Aorta (tissue), 5 donors: ENCODE measurements at regions not wholly inside any gene's neighbourhood (a gene's known extent, or its start where the extent isn't known, plus 50 kb on each side); places are given as distances from the start of the nearest gene placed in this dataset.

Source experiments
- ATAC-seq: fragments of 200-7000 bp; cut with Tn5 transposase; one replicate; pipeline ENCODE4 v1.9.1; 2022; ENCODE audit warnings: moderate library complexity; ENCODE audit not compliant: low FRiP score
- DNase-seq, 2 donors: peaks; one replicate each; pipeline ENCODE4 v3.0.0-alpha.2; 2020
- H3K27ac ChIP-seq, 2 donors: one replicate each; pipeline ENCODE4 v1.5.1; 2013; ENCODE audit warnings: low read length in 2 of 2, mild to moderate bottlenecking in 2 of 2, moderate library complexity in 2 of 2, control low read depth in 1 of 2, inconsistent platforms in 1 of 2, low read depth in 1 of 2
- H3K27me3 ChIP-seq, 2 donors: one replicate each; pipeline ENCODE4 v1.6.1; 2013; ENCODE audit warnings: control low read depth in 1 of 2, low read length in 1 of 2, mild to moderate bottlenecking in 1 of 2, moderate library complexity in 1 of 2; ENCODE audit not compliant: insufficient read depth in 2 of 2, control insufficient read depth in 1 of 2
- H3K36me3 ChIP-seq, 2 donors: one replicate each; pipeline ENCODE4 v1.6.1; 2013; ENCODE audit warnings: control low read depth in 1 of 2, low read length in 1 of 2, mild to moderate bottlenecking in 1 of 2; ENCODE audit not compliant: insufficient read depth in 2 of 2, control insufficient read depth in 1 of 2
- H3K4me1 ChIP-seq, 2 donors: one replicate each; pipeline ENCODE4 v1.6.1; 2013; ENCODE audit warnings: low read length in 2 of 2, control low read depth in 1 of 2, mild to moderate bottlenecking in 1 of 2, moderate library complexity in 1 of 2; ENCODE audit not compliant: insufficient read depth in 2 of 2, control insufficient read depth in 1 of 2
- H3K4me3 ChIP-seq, 2 donors: one replicate each; pipeline ENCODE4 v1.5.1; 2013; ENCODE audit warnings: low read length in 2 of 2, control low read depth in 1 of 2, mild to moderate bottlenecking in 1 of 2
- H3K9me3 ChIP-seq: one replicate; pipeline ENCODE4 v1.6.1; 2013; ENCODE audit warnings: mild to moderate bottlenecking, low read length; ENCODE audit not compliant: control insufficient read depth
- WGBS, 2 donors: extraction: QIAGEN DNeasy Blood & Tissue Kit; methylation state at CpG; one replicate each; pipeline ENCODE4 v1.1.7; 2013; 5-methylcytosine and 5-hydroxymethylcytosine counted together
- intact Hi-C, 2 donors: fragments of 100-400 bp; cut with DNase I; formaldehyde crosslinking; loops; one replicate each; pipeline versions ENCODE4 v1.14.2 to v1.15.0; 2022
- donor health status: healthy with polysubstance abuse.
- donor health status: Bipolar disorder and iron deficiency.
- donor health status: DM: no; HTN: no; CAD: no.
- donor health status: DM: no; HTN: no; CAD: no.
- donor health status: DM: yes; HTN: yes; CAD: no.

DNA sequence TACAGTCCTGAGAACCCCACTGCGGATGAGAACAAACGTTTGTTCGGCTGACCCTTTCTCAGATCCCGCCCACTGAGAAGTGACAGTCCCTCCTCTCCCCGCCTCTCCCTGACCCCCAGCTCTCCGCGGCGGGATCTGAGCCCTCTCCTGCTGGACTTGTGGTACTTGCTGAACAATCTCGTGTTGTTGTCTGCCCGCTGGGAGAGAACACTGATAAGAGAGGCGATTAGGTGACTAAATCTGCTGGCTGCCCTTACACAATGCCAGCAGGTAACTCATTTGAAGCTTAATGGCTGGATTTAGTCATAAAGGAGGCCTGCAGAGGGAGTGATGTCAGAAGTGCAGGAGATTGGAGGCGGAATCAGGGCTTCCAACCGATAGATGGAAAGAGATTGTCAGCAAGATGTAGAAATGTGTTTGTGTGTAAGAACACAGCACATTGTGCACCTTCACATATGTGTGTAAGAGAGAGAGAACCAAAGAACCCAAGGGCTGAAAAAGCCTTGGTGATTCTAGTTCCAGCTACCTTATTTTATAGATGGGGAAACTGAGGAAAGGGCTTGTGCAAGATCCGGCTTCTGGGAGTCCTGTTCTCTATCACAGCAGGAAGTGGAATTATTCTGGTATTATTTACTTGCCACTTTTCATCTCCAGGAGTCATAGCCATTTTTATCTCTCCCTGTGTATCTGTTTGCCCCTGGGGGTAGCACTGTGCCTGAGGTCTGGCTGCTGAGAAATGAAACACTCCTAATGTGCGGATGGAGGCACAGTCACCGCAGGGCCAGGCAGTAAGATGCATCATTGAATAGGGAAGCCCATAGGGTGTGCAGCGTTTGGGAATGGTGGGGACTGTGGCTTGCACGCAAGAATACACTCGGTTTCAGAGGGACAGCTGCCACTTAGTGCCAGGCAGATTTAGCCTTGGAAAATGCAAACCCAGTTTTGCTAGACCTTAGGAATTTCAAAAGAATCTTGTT lies 203.7 kb upstream of the MSX2 start:
- no peak overlapping the region for H3K4me3 ChIP-seq
- H3K36me3 ChIP-seq = no peaks in the 10 kb centered on the region
- intact Hi-C loops = no loop called here
- H3K27ac ChIP-seq = no peak overlapping the region
- DNase-seq (no peak), ATAC-seq (no peak)
- WGBS, 2 donors = 48 to 58% methylated on average over 19 of the region's 19 CpGs
- H3K27me3 ChIP-seq = no peaks in the 10 kb centered on the region
- no peaks in the 10 kb centered on the region for H3K4me1 ChIP-seq
- H3K9me3 ChIP-seq = no peaks in the 10 kb centered on the region

DNA sequence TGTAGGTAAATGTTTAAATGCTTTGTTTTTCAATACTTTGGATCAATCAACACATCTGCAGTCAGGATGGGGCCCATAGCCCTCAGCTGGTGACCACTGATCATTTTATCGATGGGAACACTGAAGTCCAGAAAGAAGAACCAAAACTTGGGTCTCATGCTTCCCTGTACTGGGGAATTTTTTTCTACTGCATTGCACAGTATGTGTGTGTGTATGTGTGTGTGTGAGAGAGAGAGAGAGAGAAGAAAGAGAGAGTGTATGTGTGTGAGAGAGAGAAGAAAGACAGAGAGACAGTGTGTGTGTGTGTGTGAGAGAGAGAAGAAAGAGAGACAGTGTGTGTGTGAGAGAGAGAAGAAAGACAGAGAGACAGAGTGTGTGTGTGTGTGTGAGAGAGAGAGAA lies 202.9 kb upstream of the MSX2 start:
- Histone ChIP-seq H3K36me3 (no peaks in the 10 kb centered on the region), H3K27ac (no peak overlapping the region), H3K4me3 (no peak overlapping the region), H3K9me3 (no peaks in the 10 kb centered on the region), H3K27me3 (no peaks in the 10 kb centered on the region), H3K4me1 (no peaks in the 10 kb centered on the region)
- ATAC-seq = no peak
- intact Hi-C loops = no loop called here
- 79 to 85% methylated on average over 1 of the region's 1 CpG for WGBS, 2 donors
- no peak for DNase-seq

DNA sequence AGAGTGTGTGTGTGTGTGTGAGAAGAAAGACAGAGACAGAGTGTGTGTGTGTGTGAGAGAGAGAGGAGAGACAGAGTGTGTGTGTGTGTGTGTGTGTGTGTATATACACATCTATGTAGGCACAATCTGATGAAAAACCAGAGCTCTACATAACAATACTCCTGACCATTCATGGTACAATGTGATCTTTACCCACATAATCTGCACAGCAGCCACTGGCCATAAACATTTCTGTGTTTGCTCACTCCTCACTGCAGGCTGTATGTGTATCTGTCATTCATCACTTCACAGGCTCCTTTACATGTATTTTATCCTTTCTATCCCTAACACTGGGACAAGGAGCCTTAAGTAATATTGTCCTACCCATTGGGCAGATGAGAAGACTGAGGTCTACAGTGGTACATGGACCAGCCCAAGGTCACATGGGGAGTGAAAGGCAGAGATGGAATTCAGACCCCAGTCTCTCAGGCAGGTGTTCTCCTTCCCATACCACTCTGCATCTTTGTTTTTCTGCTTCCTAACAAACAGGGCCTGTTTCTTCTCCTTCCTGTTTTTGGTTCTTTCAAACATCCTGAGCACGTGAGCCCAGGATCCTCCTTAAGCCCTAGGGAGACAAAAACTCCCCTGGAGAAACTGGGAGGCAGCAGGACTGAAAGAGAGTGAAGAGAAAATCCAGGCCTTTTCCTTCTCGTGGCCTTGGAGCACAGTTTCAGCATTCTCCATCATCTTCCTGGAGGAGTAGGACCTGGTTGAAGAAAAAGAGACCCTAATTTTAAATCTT lies 201.7 kb upstream of the MSX2 start:
- Histone ChIP-seq H3K36me3 (no peaks in the 10 kb centered on the region), H3K27me3 (no peaks in the 10 kb centered on the region), H3K4me3 (no peak overlapping the region), H3K4me1 (no peaks in the 10 kb centered on the region), H3K9me3 (no peaks in the 10 kb centered on the region), H3K27ac (no peak overlapping the region)
- DNase-seq = no peak
- no peak for ATAC-seq
- WGBS, 2 donors = 59 to 70% methylated on average over 2 of the region's 2 CpGs
- intact Hi-C loops = no loop called here

DNA sequence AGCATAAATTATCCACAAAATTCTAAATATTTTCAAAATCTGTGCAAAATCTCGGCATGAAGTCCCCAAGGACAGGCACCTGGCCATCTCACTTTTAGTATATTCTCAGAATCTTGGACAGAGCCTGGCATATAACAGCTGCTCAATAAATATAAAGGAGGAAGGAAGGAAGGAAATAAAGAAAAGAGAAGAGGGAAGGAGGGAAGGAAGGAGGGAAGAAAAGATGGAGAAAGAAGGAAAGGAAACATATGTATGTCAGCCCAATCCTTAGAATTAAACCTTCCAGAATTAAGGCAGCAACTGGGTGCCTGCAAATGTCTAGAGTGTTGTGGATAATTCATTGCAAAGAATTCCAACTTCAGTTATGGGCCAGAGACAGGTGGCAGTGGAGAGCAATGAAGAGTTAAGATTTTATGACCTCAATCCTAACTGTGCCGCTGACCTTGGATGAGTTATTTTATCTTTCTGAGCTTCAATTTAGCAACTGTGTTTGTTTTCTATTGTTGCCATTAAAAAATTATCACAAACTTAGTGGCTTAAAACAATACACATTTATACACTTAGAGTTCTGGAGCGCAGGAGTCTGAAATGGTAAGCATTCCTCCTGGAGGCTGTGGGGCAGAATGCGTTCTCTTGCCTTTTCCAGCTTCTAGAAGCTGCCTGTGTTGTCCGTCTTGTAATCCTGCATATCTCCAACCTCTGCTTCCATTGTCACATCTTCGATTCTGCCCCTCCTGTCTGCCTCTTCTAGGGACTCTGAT lies 200.9 kb upstream of the MSX2 start:
- intact Hi-C loops = no loop called here
- ATAC-seq (no peak), DNase-seq (no peak)
- Histone ChIP-seq H3K4me1 (no peaks in the 10 kb centered on the region), H3K36me3 (no peaks in the 10 kb centered on the region), H3K27ac (no peak overlapping the region), H3K4me3 (no peak overlapping the region), H3K9me3 (no peaks in the 10 kb centered on the region), H3K27me3 (no peaks in the 10 kb centered on the region)
- 70 to 78% methylated on average over 6 of the region's 6 CpGs for WGBS, 2 donors

DNA sequence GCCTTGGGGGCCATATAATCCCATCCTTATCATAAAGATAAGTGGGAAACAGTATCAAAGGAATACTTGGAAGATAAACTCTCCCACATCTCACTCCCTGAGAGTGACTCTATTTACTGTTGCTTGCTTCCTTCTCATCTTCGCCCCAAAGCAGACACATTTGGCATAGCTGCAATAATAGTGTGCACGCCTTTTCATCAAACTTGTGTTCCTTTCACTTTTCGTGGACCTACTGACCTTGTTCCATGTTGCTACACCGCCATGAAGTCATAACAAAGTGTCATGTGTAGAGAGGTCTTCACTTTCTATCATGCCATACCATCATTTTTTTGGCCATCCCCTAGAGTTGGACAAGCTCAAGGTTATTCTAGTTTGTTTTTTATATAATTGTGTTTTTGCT lies 200.0 kb upstream of the MSX2 start:
- Histone ChIP-seq H3K27me3 (no peaks in the 10 kb centered on the region), H3K9me3 (no peaks in the 10 kb centered on the region), H3K36me3 (no peaks in the 10 kb centered on the region), H3K4me1 (no peaks in the 10 kb centered on the region), H3K4me3 (no peak overlapping the region), H3K27ac (no peak overlapping the region)
- ATAC-seq (no peak), DNase-seq (no peak)
- 88 to 93% methylated on average over 4 of the region's 4 CpGs for WGBS, 2 donors
- intact Hi-C loops = no loop called here

DNA sequence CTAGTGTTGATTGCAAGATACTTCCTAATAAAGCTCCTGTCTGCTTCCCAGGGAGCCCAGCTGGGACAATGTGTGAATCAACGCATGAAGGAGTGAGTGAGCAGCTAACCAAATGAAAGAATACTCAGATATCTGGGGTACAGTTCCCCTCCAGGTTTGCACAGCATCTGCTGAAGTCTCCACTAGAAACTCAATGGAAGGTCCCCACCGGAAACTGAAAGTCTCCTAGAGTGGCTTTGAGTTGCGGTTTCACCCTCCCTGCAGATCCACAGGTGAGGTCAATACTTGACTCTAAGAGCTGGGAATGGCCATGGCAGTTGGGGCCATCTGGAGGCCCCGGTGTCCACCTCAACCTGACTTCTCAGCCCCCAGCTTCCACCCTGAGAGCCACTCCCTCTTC lies 198.2 kb upstream of the MSX2 start:
- no peaks in the 10 kb centered on the region for H3K4me1 ChIP-seq
- no peak for ATAC-seq
- H3K27me3 ChIP-seq = no peaks in the 10 kb centered on the region
- intact Hi-C loops = no loop called here
- H3K36me3 ChIP-seq = peaks cover 0 to 2% of the 10 kb centered on the region in 2 donors
- H3K4me3 ChIP-seq = no peak overlapping the region
- WGBS, 2 donors = 61 to 71% methylated on average over 4 of the region's 4 CpGs
- H3K27ac ChIP-seq = no peak overlapping the region
- H3K9me3 ChIP-seq = no peaks in the 10 kb centered on the region
- no peak for DNase-seq

DNA sequence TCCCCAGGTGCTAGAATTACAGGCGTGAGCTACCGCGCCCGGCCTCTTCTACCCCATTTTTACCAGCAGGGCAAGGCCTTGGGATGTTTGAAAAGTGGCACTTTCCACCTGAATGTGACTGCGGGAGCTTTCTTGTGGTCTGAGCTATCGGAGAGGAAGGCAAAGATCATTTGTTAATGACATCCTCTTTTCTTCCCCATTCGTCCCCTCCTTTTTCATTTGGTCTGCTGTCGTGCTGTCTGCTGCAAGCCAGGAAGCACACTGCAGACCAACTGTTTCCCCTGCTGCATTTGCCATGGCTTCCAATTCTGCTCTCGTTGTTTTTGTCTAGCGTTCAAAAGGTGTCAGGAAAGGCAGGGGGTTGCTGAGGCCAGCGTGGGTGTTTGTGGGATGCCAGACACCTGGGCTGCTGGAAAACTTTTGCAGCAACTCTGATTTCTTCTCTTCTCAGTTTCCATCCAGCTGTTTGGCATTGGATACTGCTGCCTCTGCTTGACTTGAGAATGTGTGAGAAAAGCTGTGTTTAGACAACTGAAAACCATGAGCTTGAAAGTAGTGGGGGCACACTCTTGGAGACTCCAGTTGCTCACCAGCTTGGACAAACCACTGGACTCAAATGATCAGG lies 196.4 kb upstream of the MSX2 start:
- ATAC-seq = no peak
- intact Hi-C loops = no loop called here
- H3K27me3 ChIP-seq = no peaks in the 10 kb centered on the region

DNA sequence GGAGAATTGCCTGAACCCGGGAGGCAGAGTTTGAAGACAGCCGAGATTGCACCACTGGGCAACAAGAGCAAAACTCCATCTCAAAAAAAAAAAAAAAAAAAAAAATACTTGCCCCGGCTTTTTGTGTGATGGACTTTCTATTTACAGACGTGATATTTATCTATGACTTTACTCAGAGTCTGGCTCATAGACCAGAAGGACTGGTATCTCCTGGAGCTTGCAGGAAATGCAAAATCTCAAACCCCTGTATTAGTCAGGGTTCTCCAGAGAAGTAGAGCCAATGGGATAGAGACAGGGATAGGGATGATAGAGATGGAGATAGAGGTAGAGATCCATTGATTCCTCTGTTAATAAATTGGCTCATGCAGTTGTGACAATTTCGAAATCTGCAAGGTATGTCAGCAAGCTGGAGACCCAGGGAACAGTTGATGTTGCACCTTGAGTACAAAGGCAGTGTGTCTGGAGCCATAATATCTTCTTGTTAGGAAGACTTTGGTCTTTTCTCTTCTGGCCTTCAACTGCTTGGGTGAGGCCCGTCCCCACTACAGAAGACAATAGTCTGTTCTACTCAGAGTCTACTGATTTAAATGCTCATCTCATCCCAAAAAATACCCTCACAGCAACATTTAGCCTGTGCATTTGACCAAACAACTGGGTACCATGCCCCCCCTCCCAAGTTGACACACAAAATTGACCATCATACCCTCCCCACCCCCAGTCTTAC lies 195.4 kb upstream of the MSX2 start:
- H3K4me1 ChIP-seq = peaks cover 0 to 5% of the 10 kb centered on the region in 2 donors
- intact Hi-C loops = no loop called here
- no peak for DNase-seq
- H3K27me3 ChIP-seq = no peaks in the 10 kb centered on the region
- ATAC-seq = no peak
- 76% methylated on average over 6 of the region's 6 CpGs for WGBS, 2 donors
- H3K4me3 ChIP-seq = no peak overlapping the region
- H3K27ac ChIP-seq = no peak overlapping the region
- H3K36me3 ChIP-seq = peaks cover 0 to 2% of the 10 kb centered on the region in 2 donors
- H3K9me3 ChIP-seq = no peaks in the 10 kb centered on the region

More for the DNA sequence above, 196.4 kb upstream of the MSX2 start:
- H3K9me3 ChIP-seq = no peaks in the 10 kb centered on the region
- peaks cover 0 to 2% of the 10 kb centered on the region in 2 donors for H3K36me3 ChIP-seq
- no peak for DNase-seq
- no peak overlapping the region for H3K27ac ChIP-seq
- no peaks in the 10 kb centered on the region for H3K4me1 ChIP-seq
- no peak overlapping the region for H3K4me3 ChIP-seq
- WGBS, 2 donors = 77 to 83% methylated on average over 11 of the region's 11 CpGs
